ENCODE measurements at regions not wholly inside any gene's neighbourhood (a gene's known extent, or its start where the extent isn't known, plus 50 kb on each side); places are given as distances from the start of the nearest gene placed in this dataset.

DNA sequence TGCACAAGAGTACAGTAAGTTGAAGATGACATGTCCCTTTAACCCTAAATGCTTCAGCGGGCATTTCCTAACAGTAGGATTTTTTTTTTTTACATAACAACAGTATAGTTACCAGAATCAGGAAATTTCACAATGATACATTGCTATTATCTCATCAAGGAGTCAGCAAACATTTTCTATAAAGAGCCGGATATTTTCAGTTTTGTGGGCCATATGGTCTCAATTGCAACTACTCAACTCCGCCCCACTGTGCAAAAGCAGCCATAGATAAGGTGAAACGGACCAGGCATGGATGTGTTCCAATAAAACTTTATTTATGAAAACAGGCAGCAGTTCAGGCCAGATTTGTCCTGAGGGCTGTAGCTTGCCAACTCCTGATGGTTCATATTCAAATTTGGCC is 130.6 kb downstream of the SMAD6 start:
- no peak for DNase-seq

GRCh38 chr15:66833371-66833770 is 131.3 kb downstream of the SMAD6 start:
- DNase-seq, result no peak

- DNase-seq, result no peak
Measured at GRCh38 chr15:66833803-66834202, 131.8 kb downstream of the SMAD6 start.

- DNase-seq, result no peak
Measured at GRCh38 chr15:66834881-66835878, 133.1 kb downstream of the SMAD6 start.

DNA sequence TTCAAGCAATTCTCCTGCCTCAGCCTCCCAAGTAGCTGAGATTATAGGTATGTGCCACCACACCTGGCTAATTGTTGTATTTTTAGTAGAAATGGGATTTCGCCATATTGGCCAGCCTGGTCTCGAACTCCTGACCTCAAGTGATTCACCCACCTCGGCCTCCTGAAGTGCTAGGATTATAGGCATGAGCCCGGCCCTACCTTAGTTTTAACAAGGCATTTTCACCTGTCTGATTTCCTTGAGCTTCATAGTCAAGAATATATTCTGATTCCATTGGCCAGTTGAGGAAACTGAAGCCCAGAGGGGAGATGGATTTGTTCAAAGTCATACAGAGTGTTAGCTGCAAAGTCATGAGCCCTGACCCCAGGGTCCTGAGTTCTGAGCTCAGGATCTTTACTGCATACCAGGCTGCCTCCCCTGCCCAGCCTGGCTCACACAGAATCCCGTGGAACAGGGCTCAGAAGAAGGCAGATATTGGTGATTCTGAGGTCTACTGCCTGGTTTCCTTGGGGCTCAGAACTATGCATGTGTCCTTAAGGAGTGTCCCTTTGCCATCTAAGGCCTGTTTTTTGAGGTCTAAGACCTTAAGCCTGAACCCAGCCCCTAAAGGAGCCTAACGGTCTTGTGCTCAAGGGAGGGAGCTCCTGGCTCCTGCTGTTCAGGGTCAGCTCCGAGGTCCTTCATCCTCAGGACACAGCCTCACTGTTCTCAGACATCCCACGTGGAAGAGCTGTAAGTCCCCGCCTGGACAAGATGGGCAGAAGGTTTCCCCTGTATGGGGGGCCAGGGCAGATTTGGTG is 134.4 kb downstream of the SMAD6 start:
- DNase-seq, result no peak

DNA sequence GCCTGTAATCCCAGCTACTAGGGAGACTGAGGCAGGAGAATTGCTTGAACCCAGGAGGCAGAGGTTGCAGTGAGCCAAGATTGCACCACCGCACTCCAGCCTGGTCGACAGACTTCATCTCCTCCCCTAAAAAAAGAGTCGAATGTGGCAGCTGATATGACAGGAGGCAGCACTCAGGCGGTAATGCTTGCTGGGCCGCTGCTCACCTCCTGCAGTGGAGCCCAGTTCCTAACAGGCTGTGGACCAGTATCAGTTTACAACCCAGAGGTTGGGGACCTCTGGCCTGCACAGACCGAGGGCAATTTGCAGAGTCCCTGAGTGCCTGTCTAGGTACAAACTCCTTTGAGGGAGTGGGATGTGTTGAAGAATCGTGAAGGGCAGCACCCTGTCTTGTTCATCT is 136.2 kb downstream of the SMAD6 start:
- DNase-seq, result no peak

DNA sequence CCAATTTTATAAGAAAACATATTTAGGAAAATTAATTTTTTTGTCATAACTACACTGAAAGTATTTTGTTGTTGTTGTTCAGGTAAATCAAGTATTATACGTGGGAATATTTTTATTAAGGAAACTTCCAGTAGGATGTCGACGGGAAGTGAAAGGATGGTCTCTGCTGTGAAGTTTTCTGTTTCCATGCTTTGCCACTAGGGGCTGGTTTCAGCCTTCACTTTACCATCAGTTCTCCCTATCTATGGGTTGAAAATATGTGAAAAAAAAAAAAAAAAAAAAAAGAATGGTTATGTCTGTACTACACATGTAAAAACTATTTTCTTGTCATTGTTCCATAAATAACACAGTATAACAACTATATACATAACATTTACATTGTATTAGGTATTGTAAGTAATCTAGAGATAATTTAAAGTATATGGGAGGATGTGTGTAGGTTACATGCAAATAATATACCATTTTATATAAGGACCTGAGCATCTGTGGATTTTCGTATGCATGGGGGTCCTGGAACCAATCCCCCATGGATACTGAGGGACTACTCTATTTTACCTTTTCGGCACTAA is 136.7 kb downstream of the SMAD6 start:
- no peak for DNase-seq

DNA sequence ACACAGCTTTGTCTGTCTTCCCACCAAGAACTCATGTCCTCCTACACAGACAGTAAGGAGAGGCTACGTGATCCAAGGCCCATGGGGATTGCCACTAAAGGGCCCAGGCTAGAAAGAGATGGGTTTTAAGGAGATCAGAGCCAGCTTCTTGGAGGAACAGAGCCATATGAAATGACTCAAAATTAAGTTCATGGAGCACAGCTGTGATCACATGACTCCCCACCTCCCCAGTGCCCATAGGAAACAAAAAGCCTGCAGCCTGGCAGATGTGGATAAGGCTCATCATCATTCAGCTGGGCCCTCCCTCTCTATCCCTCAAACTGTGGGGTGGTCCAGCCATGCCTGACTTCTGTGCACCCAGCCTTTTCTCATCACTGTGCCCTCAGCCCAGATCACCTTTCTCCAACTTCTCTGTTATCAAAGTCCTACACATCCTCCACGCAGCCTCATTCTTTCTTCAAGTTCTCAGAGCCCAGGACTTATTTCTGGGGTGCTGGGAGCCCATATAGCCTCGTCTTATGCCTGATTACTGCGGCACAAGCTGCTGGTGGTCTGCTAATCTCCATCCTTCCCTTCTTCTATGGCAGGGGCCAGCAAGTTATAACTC is 137.6 kb downstream of the SMAD6 start:
- DNase-seq, result no peak

GRCh38 chr15:66840615-66841390 is 138.8 kb downstream of the SMAD6 start:
- no peak for DNase-seq

GRCh38 chr15:66841953-66842681 is 140.1 kb downstream of the SMAD6 start:
- DNase-seq, result no peak

DNA sequence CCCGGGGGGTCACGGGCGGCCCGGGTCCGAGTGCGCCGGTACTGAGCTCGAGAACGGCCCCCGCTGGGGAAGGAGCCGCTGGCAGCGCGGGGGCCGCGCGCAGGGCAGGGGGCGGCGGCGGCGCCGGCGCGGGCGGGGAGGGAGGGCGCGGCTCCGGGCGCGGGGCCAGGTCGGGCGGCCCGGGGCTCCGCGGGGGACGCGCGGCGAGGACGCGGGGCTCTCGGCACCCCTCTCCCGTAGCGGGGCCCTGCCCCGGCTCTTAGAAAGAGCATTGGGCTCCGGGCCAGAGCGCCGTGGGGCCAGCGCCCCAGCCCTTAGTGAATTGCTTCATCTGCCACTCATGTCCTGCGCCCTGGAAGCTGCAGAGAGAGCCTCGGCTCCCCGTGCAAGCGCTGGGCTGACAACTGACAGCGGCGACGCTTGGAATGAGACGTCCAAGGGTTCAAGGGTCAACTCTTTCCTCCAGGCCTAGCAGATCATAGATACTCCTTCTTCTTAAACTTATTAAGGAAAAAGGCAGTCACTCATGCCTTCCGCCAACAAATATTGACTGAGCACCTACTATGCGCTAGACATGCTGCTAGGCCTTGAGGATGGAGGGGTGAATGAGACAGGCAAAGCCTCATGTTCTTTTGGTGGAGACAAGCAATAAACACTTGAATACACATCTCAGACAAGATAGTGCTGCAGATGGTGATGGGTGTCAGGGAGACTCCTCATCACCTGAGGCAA is 140.8 kb downstream of the SMAD6 start:
- DNase-seq, result no peak

DNA sequence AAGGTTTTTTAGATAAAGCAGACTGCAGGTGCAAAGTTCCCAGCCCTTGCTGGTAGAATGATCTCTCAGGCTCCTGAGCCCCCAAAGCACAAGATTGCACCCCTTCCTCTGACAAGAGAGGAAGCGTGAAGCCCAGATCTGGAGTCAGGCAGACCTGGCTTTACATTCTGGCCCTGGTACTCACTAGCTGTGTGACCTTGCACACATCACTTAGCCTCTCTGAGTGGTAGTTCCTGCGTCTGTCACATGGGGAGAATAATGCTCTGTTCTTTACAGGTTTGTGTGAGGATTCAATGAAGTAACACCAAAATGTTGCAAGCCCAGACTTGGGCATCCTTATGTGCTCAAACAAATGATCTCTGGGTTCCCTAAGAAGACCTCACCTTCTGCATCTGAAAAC is 141.5 kb downstream of the SMAD6 start:
- no peak for DNase-seq

GRCh38 chr15:66844041-66844746 is 142.2 kb downstream of the SMAD6 start:
- DNase-seq, result no peak

- no peak for DNase-seq
Measured at GRCh38 chr15:66844747-66845145, 142.7 kb downstream of the SMAD6 start.

DNA sequence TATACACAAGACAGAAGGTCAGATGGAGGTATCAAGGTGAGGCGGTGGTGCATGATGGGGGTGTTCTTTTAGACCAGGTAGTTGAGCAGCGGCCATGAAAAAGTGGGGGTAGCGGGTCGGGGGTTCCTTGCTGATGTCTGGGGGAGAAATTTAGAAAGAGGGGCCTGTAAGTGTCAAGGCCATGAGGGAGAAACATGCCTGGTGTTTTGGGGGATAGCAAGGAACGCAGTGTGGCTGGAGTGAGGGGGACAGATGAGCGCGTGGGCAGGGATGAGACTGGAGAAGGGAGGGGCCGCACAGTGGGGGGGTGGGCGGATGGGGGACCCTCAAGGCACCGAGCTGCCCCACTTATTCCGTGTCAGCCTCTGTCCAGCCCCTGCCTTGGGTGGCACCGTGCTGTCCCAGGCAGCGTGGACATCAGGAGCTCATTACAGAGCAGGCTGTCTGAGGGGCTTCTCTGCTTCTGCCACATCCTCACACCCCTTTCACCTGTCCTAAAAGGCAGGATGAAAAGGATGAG is 143.3 kb downstream of the SMAD6 start:
- DNase-seq, result no peak

DNA sequence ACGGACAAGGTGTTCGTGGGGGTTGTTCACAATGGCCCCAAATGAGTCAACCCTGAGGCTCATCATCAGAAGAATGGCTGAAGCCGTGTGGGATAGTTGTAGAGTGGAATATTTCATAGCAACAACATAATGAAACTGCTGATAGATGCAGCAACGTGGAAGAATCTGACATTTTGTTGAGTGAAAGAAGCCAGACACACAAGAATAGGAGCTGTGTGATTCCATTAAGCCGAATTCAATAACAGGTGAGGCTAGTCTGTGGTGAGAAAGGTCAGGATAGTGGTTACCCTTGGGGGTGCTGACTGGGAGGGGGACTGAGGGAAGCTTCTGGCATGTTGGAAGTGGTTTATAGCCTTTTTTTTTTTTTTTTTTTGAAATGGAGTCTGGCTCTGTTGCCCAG is 144.0 kb downstream of the SMAD6 start:
- DNase-seq, result no peak

- DNase-seq, result no peak
Measured at GRCh38 chr15:66846811-66847210, 144.8 kb downstream of the SMAD6 start.

DNA sequence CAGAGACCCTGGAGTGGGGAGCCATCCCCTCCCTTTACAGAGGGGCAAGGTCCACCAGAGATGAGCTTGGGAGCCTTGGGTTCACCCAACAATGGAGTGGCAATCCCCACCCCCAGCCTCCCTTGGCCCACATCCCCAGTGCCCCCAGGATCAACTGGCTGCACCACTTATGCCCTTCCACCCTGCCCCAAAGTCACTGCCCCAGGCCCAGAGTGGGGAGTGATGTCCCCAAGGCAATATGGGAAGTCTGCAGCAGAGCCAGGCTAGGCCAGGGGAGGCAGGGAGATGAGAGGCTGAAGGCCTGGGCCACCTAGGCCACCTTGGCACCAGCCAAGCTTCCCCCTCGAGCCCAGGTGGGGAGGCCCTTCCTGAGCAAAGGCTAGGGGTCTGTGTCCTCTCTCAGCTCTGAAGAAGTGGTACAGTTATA is 145.5 kb downstream of the SMAD6 start:
- DNase-seq, result no peak

DNA sequence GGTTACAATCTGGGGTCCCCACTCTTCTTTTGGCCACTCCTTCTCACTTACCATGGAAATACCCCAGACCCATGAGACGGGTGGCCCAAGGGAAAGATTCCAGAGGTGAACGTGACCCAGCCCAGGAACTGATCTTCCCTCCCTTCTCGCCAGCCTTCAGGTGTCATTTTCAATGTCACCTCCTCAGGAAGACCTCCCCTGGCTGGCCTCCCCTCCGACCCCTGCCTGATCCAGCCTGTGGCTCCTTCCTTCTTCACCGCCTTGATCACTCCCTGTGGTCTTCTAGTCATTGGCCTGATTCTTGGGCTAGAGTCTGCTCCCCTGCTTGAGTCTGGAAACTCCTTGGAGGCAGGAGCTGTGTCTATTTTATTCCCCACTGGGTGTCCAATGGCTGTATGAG is 146.1 kb downstream of the SMAD6 start:
- DNase-seq, result no peak

Measured in DMS 273 treated with DMSO at 0.1 percent for 48 hours (cell line).